Right cardiac atrium (tissue), 5 donors: ENCODE measurements at regions not wholly inside any gene's neighbourhood (a gene's known extent, or its start where the extent isn't known, plus 50 kb on each side); places are given as distances from the start of the nearest gene placed in this dataset.
A peak's percentile ranks its signal among the peaks of the same experiment; 100 is the strongest.

ENCODE experiments used
- ATAC-seq, 2 donors: fragments of 200-7000 bp; cut with Tn5 transposase; one replicate each; pipeline versions ENCODE4 v1.8.0 to v1.9.1; 2020; ENCODE audit warnings: moderate library complexity in 2 of 2, mild to moderate bottlenecking in 1 of 2
- DNase-seq, 3 donors: peaks; one replicate each; pipeline ENCODE4 v3.0.0-alpha.2; 2020
- H3K27ac ChIP-seq: one replicate; pipeline ENCODE4 v1.5.1; 2013; ENCODE audit warnings: mild to moderate bottlenecking, low read length, control low read depth, moderate library complexity
- H3K27me3 ChIP-seq: one replicate; pipeline ENCODE4 v1.6.1; 2013; ENCODE audit not compliant: control insufficient read depth, insufficient read depth
- H3K4me1 ChIP-seq: one replicate; pipeline ENCODE4 v1.6.1; 2013; ENCODE audit warnings: low read length; ENCODE audit not compliant: control insufficient read depth, insufficient read depth
- H3K4me3 ChIP-seq: one replicate; pipeline ENCODE4 v1.5.1; 2013; ENCODE audit warnings: low read length, control low read depth
- H3K9me3 ChIP-seq: one replicate; pipeline ENCODE4 v1.6.1; 2013; ENCODE audit warnings: low read length; ENCODE audit not compliant: control insufficient read depth
- WGBS: extraction: QIAGEN DNeasy Blood & Tissue Kit; methylation state at CpG from one replicate; pipeline ENCODE4 v1.1.7; 2013; 5-methylcytosine and 5-hydroxymethylcytosine counted together
- intact Hi-C, 4 donors: fragments of 100-400 bp; cut with DNase I; formaldehyde crosslinking; loops; one replicate each; pipeline versions ENCODE4 v1.11.0 to v1.14.0; 2022 to 2023
- donor health status: healthy with polysubstance abuse.
- donor health status: DM: no; HTN: yes; CAD: no.
- donor health status: DM: no; HTN: no; CAD: no.
- donor health status: DM: no; HTN: yes; CAD: no; lungs with severe emphysema.
- donor health status: DM: yes; HTN: yes; CAD: no.

- Histone ChIP-seq H3K9me3 (no peaks in the 10 kb centered on the region), H3K4me1 (peaks cover 2% of the 10 kb centered on the region), H3K27me3 (no peaks in the 10 kb centered on the region), H3K4me3 (no peak overlapping the region), H3K27ac (no peak overlapping the region)
- ATAC-seq: no peak
- intact Hi-C loops: no loop called here
- no peak for DNase-seq
- 22% methylated on average over 2 of the region's 2 CpGs for WGBS
These were observed 169.8 kb upstream of the ERBB4 start for GRCh38 chr2:212708355-212708754.

- ATAC-seq (no peak), DNase-seq (no peak)
- Histone ChIP-seq H3K9me3 (no peaks in the 10 kb centered on the region), H3K27me3 (no peaks in the 10 kb centered on the region), H3K4me3 (no peak overlapping the region), H3K4me1 (no peaks in the 10 kb centered on the region), H3K27ac (no peak overlapping the region)
- intact Hi-C loops: no loop called here
- WGBS: 76% methylated on average over 1 of the region's 1 CpG
These were observed 156.8 kb upstream of the ERBB4 start for GRCh38 chr2:212695426-212695825.

GRCh38 chr2:212694398-212694797, 155.8 kb upstream of the ERBB4 start:
- no peak overlapping the region for H3K4me3 ChIP-seq
- no peaks in the 10 kb centered on the region for H3K4me1 ChIP-seq
- ATAC-seq: no peak
- no peak overlapping the region for H3K27ac ChIP-seq
- no peaks in the 10 kb centered on the region for H3K9me3 ChIP-seq
- no peak for DNase-seq
- H3K27me3 ChIP-seq: no peaks in the 10 kb centered on the region
- 53% methylated on average over 3 of the region's 3 CpGs for WGBS
- intact Hi-C loops: no loop called here

GRCh38 chr2:212692466-212692865, 153.9 kb upstream of the ERBB4 start:
- no peak for ATAC-seq

GRCh38 chr2:212686285-212686895, 147.8 kb upstream of the ERBB4 start:
- ATAC-seq (no peak), DNase-seq (peak; percentile 46 to 74 (median 49))
- intact Hi-C loops: loop anchor here in 1 of 4 donors (5.0 kb wide), 1 partner anchor 466 kb away; the partner anchor contains the start of gene IKZF2
- 22% methylated on average over 10 of the region's 10 CpGs for WGBS
- no peaks in the 10 kb centered on the region for H3K27me3 ChIP-seq
- H3K27ac ChIP-seq: no peak overlapping the region
- no peaks in the 10 kb centered on the region for H3K4me1 ChIP-seq
- no peak overlapping the region for H3K4me3 ChIP-seq
- H3K9me3 ChIP-seq: no peaks in the 10 kb centered on the region

More at GRCh38 chr2:212692466-212692865, 153.9 kb upstream of the ERBB4 start:
- Histone ChIP-seq H3K27me3 (no peaks in the 10 kb centered on the region), H3K4me1 (no peaks in the 10 kb centered on the region), H3K27ac (no peak overlapping the region), H3K9me3 (no peaks in the 10 kb centered on the region), H3K4me3 (no peak overlapping the region)
- 46% methylated on average over 3 of the region's 3 CpGs for WGBS
- intact Hi-C loops: no loop called here
- no peak for DNase-seq

GRCh38 chr2:212683346-212684097, 144.9 kb upstream of the ERBB4 start:
- Histone ChIP-seq H3K4me1 (no peaks in the 10 kb centered on the region), H3K27ac (no peak overlapping the region), H3K27me3 (no peaks in the 10 kb centered on the region), H3K9me3 (no peaks in the 10 kb centered on the region), H3K4me3 (no peak overlapping the region)
- ATAC-seq (no peak), DNase-seq (no peak)
- WGBS: 65% methylated on average over 6 of the region's 6 CpGs
- intact Hi-C loops: no loop called here

GRCh38 chr2:212682937-212683336, 144.3 kb upstream of the ERBB4 start:
- no peak for ATAC-seq
- WGBS: 75% methylated on average over 3 of the region's 3 CpGs
- intact Hi-C loops: no loop called here
- Histone ChIP-seq H3K27me3 (no peaks in the 10 kb centered on the region), H3K9me3 (no peaks in the 10 kb centered on the region), H3K4me1 (no peaks in the 10 kb centered on the region), H3K4me3 (no peak overlapping the region), H3K27ac (no peak overlapping the region)
- no peak for DNase-seq

- no peak overlapping the region for H3K4me3 ChIP-seq
- WGBS: 33% methylated on average over 1 of the region's 1 CpG
- H3K4me1 ChIP-seq: no peaks in the 10 kb centered on the region
- ATAC-seq (no peak), DNase-seq (no peak)
- no peak overlapping the region for H3K27ac ChIP-seq
- intact Hi-C loops: no loop called here
- no peaks in the 10 kb centered on the region for H3K27me3 ChIP-seq
- H3K9me3 ChIP-seq: no peaks in the 10 kb centered on the region
These were observed 138.9 kb upstream of the ERBB4 start for GRCh38 chr2:212677466-212677865.

- H3K9me3 ChIP-seq: no peaks in the 10 kb centered on the region
- DNase-seq (no peak), ATAC-seq (no peak)
- H3K27ac ChIP-seq: no peak overlapping the region
- no peaks in the 10 kb centered on the region for H3K27me3 ChIP-seq
- WGBS: 84% methylated on average over 2 of the region's 2 CpGs
- H3K4me1 ChIP-seq: no peaks in the 10 kb centered on the region
- H3K4me3 ChIP-seq: no peak overlapping the region
- intact Hi-C loops: no loop called here
These were observed 133.6 kb upstream of the ERBB4 start for GRCh38 chr2:212672186-212672585.

- Histone ChIP-seq H3K4me1 (no peaks in the 10 kb centered on the region), H3K27me3 (no peaks in the 10 kb centered on the region), H3K4me3 (no peak overlapping the region), H3K27ac (no peak overlapping the region), H3K9me3 (no peaks in the 10 kb centered on the region)
- intact Hi-C loops: no loop called here
- ATAC-seq: no peak
- 66% methylated on average over 2 of the region's 2 CpGs for WGBS
- no peak for DNase-seq
These were observed 131.2 kb upstream of the ERBB4 start for GRCh38 chr2:212669761-212670160.

GRCh38 chr2:212667751-212668316, 129.2 kb upstream of the ERBB4 start:
- no peak overlapping the region for H3K27ac ChIP-seq
- H3K4me1 ChIP-seq: no peaks in the 10 kb centered on the region
- intact Hi-C loops: no loop called here
- no peaks in the 10 kb centered on the region for H3K9me3 ChIP-seq
- ATAC-seq (peak in 1 of 2 donors; percentile 55), DNase-seq (no peak)
- H3K4me3 ChIP-seq: no peak overlapping the region
- H3K27me3 ChIP-seq: no peaks in the 10 kb centered on the region
